ENCODE measurements at regions not wholly inside any gene's neighbourhood (a gene's known extent, or its start where the extent isn't known, plus 50 kb on each side); places are given as distances from the start of the nearest gene placed in this dataset.

- DNase-seq = no peak
Observed at GRCh38 chr10:129140921-129141885, 325.8 kb upstream of the MGMT start.

- no peak for DNase-seq
Observed at GRCh38 chr10:129151281-129151680, 315.8 kb upstream of the MGMT start.

GRCh38 chr10:129156406-129156805 lies 310.6 kb upstream of the MGMT start:
- no peak for DNase-seq

GRCh38 chr10:129157185-129157584 lies 309.9 kb upstream of the MGMT start:
- DNase-seq = no peak

GRCh38 chr10:129161150-129161549 lies 305.9 kb upstream of the MGMT start:
- DNase-seq = no peak

- DNase-seq = no peak
Observed at GRCh38 chr10:129163531-129163930, 303.5 kb upstream of the MGMT start.

GRCh38 chr10:129165076-129165720 lies 301.8 kb upstream of the MGMT start:
- no peak for DNase-seq

- no peak for DNase-seq
Observed at GRCh38 chr10:129165770-129166169, 301.3 kb upstream of the MGMT start.

GRCh38 chr10:129168660-129169059 lies 298.4 kb upstream of the MGMT start:
- no peak for DNase-seq

GRCh38 chr10:129169115-129169514 lies 297.9 kb upstream of the MGMT start:
- no peak for DNase-seq

GRCh38 chr10:129170812-129171211 lies 296.2 kb upstream of the MGMT start:
- DNase-seq = no peak

- no peak for DNase-seq
Observed at GRCh38 chr10:129171812-129172211, 295.2 kb upstream of the MGMT start.

- no peak for DNase-seq
Observed at GRCh38 chr10:129174232-129175014, 292.6 kb upstream of the MGMT start.

GRCh38 chr10:129179245-129179971 lies 287.6 kb upstream of the MGMT start:
- DNase-seq = no peak

- DNase-seq = no peak
Observed at GRCh38 chr10:129179972-129180678, 286.9 kb upstream of the MGMT start.

- DNase-seq = no peak
Observed at GRCh38 chr10:129184196-129184595, 282.8 kb upstream of the MGMT start.

GRCh38 chr10:129187331-129187730 lies 279.7 kb upstream of the MGMT start:
- DNase-seq = no peak

- no peak for DNase-seq
Observed at GRCh38 chr10:129191797-129192196, 275.2 kb upstream of the MGMT start.

- no peak for DNase-seq
Observed at GRCh38 chr10:129192344-129193128, 274.5 kb upstream of the MGMT start.

GRCh38 chr10:129193148-129193547 lies 273.9 kb upstream of the MGMT start:
- DNase-seq = no peak

GRCh38 chr10:129194181-129194870 lies 272.7 kb upstream of the MGMT start:
- no peak for DNase-seq
